HAP-1 (cell line): ENCODE measurements at regions not wholly inside any gene's neighbourhood (a gene's known extent, or its start where the extent isn't known, plus 50 kb on each side); places are given as distances from the start of the nearest gene placed in this dataset.
"Not testable (repeated sequence)": the region's sequence is repeated elsewhere in the genome, so short reads cannot be mapped to it uniquely, and the experiment has no call there.

Source experiments
- DNase-seq, 2 experiments: peaks; one replicate each; pipeline ENCODE4 v3.0.0-alpha.2; 2016 to 2020; ENCODE audit warnings: low spot score in 2 of 2
- H3K27me3 ChIP-seq: fragments of 250-450 bp; sonication (Bioruptor Pico); 2 replicates; pipeline ENCODE4 v1.5.1; 2020; ENCODE audit warnings: low read depth, mild to moderate bottlenecking, moderate library complexity
- H3K36me3 ChIP-seq: fragments of 250-450 bp; sonication (Bioruptor Pico); replicated peaks from 2 replicates; pipeline ENCODE4 v1.5.1; 2020; ENCODE audit warnings: mild to moderate bottlenecking
- H3K4me1 ChIP-seq: fragments of 250-450 bp; sonication (Bioruptor Pico); 2 replicates; pipeline ENCODE4 v1.5.1; 2020; ENCODE audit warnings: mild to moderate bottlenecking
- H3K4me3 ChIP-seq: fragments of 250-450 bp; sonication (Bioruptor Pico); 2 replicates; pipeline ENCODE4 v1.5.1; 2020; ENCODE audit warnings: mild to moderate bottlenecking, moderate library complexity
- H3K9me3 ChIP-seq: fragments of 250-450 bp; sonication (Bioruptor Pico); 2 replicates; pipeline ENCODE4 v1.5.1; 2020; ENCODE audit warnings: mild to moderate bottlenecking, moderate library complexity
- in situ Hi-C: fragments of 300-500 bp; cut with MboI; formaldehyde crosslinking; loops from 3 replicates; pipeline ENCODE4 v1.14.3; 2020; ENCODE audit warnings: low sequenced_read_pairs, inconsistent platforms, mixed read lengths

- in situ Hi-C loops: loop anchor here (5.0 to 25.0 kb wide), 4 partner anchors 80 to 620 kb away; partner anchors contain the start of genes AK4, LEPR and LEPROT
- peak overlapping the region; percentile 70 for H3K4me3 ChIP-seq
- no peaks in the 10 kb centered on the region for H3K36me3 ChIP-seq
- H3K9me3 ChIP-seq: no peaks in the 10 kb centered on the region
- DNase-seq: peak; percentile 63 to 82
- peaks cover 12% of the 10 kb centered on the region for H3K4me1 ChIP-seq
- H3K27me3 ChIP-seq: no peaks in the 10 kb centered on the region
Observed at GRCh38 chr1:65066766-65067490, 81.1 kb upstream of the AK4 start.

GRCh38 chr1:65067491-65068201 lies 80.4 kb upstream of the AK4 start:
- peaks cover 12% of the 10 kb centered on the region for H3K4me1 ChIP-seq
- no peaks in the 10 kb centered on the region for H3K9me3 ChIP-seq
- no peaks in the 10 kb centered on the region for H3K36me3 ChIP-seq
- in situ Hi-C loops: loop anchor here (5.0 to 25.0 kb wide), 4 partner anchors 80 to 620 kb away; partner anchors contain the start of genes AK4, LEPR and LEPROT
- H3K27me3 ChIP-seq: no peaks in the 10 kb centered on the region
- peak overlapping the region; percentile 49 for H3K4me3 ChIP-seq
- DNase-seq: peak; percentile 78 to 79

GRCh38 chr1:65068202-65069010 lies 79.6 kb upstream of the AK4 start:
- peak overlapping the region; percentile 49 for H3K4me3 ChIP-seq
- no peaks in the 10 kb centered on the region for H3K9me3 ChIP-seq
- in situ Hi-C loops: loop anchor here (5.0 to 25.0 kb wide), 4 partner anchors 79 to 619 kb away; partner anchors contain the start of genes AK4, LEPR and LEPROT
- DNase-seq: peak in 1 of 2 experiments; percentile 13
- H3K4me1 ChIP-seq: peaks cover 12% of the 10 kb centered on the region
- no peaks in the 10 kb centered on the region for H3K36me3 ChIP-seq
- no peaks in the 10 kb centered on the region for H3K27me3 ChIP-seq

- DNase-seq: no peak
- in situ Hi-C loops: loop anchor here (5.0 to 25.0 kb wide), 4 partner anchors 78 to 618 kb away; partner anchors contain the start of genes AK4, LEPR and LEPROT
- H3K4me1 ChIP-seq: peaks cover 12% of the 10 kb centered on the region
- H3K27me3 ChIP-seq: no peaks in the 10 kb centered on the region
- H3K9me3 ChIP-seq: no peaks in the 10 kb centered on the region
- no peaks in the 10 kb centered on the region for H3K36me3 ChIP-seq
- no peak overlapping the region for H3K4me3 ChIP-seq
Observed at GRCh38 chr1:65069011-65069565, 78.9 kb upstream of the AK4 start.

- in situ Hi-C loops: loop anchor here (25.0 kb wide), 2 partner anchors 339 to 614 kb away; partner anchors contain the start of genes LEPR and LEPROT
- peaks cover 8% of the 10 kb centered on the region for H3K4me1 ChIP-seq
- no peaks in the 10 kb centered on the region for H3K36me3 ChIP-seq
- H3K4me3 ChIP-seq: no peak overlapping the region
- DNase-seq: no peak
- H3K9me3 ChIP-seq: no peaks in the 10 kb centered on the region
- H3K27me3 ChIP-seq: no peaks in the 10 kb centered on the region
Observed at GRCh38 chr1:65072845-65073244, 75.2 kb upstream of the AK4 start.

GRCh38 chr1:65075123-65075976 lies 72.7 kb upstream of the AK4 start:
- no peaks in the 10 kb centered on the region for H3K36me3 ChIP-seq
- H3K27me3 ChIP-seq: no peaks in the 10 kb centered on the region
- H3K9me3 ChIP-seq: no peaks in the 10 kb centered on the region
- no peaks in the 10 kb centered on the region for H3K4me1 ChIP-seq
- in situ Hi-C loops: no loop called here
- no peak overlapping the region for H3K4me3 ChIP-seq
- DNase-seq: peak; percentile 65 to 67

- DNase-seq: no peak
- Histone ChIP-seq H3K9me3 (no peaks in the 10 kb centered on the region), H3K4me3 (no peak overlapping the region), H3K27me3 (no peaks in the 10 kb centered on the region), H3K4me1 (no peaks in the 10 kb centered on the region), H3K36me3 (no peaks in the 10 kb centered on the region)
- in situ Hi-C loops: no loop called here
Observed at GRCh38 chr1:65077369-65077768, 70.6 kb upstream of the AK4 start.

GRCh38 chr1:65079941-65080340 lies 68.1 kb upstream of the AK4 start:
- no peaks in the 10 kb centered on the region; the same call in 1 of the 2 replicates for H3K27me3 ChIP-seq
- DNase-seq: no peak
- in situ Hi-C loops: no loop called here
- H3K36me3 ChIP-seq: no peaks in the 10 kb centered on the region
- no peaks in the 10 kb centered on the region for H3K9me3 ChIP-seq
- no peaks in the 10 kb centered on the region for H3K4me1 ChIP-seq
- no peak overlapping the region for H3K4me3 ChIP-seq

GRCh38 chr1:65082346-65083040 lies 65.5 kb upstream of the AK4 start:
- H3K4me1 ChIP-seq: no peaks in the 10 kb centered on the region
- DNase-seq: no peak
- in situ Hi-C loops: no loop called here

GRCh38 chr1:65083263-65083896 lies 64.6 kb upstream of the AK4 start:
- no peaks in the 10 kb centered on the region; the same call in 1 of the 2 replicates for H3K27me3 ChIP-seq
- in situ Hi-C loops: no loop called here
- no peaks in the 10 kb centered on the region for H3K36me3 ChIP-seq
- DNase-seq: no peak
- no peaks in the 10 kb centered on the region for H3K9me3 ChIP-seq
- H3K4me3 ChIP-seq: no peak overlapping the region
- no peaks in the 10 kb centered on the region for H3K4me1 ChIP-seq

More at GRCh38 chr1:65082346-65083040, 65.5 kb upstream of the AK4 start:
- Histone ChIP-seq H3K9me3 (no peaks in the 10 kb centered on the region), H3K36me3 (no peaks in the 10 kb centered on the region), H3K4me3 (no peak overlapping the region), H3K27me3 (no peaks in the 10 kb centered on the region; the same call in 1 of the 2 replicates)

- no peak for DNase-seq
- H3K36me3 ChIP-seq: no peaks in the 10 kb centered on the region
- H3K4me3 ChIP-seq: no peak overlapping the region
- H3K4me1 ChIP-seq: no peaks in the 10 kb centered on the region
- in situ Hi-C loops: no loop called here
- H3K9me3 ChIP-seq: no peaks in the 10 kb centered on the region
- H3K27me3 ChIP-seq: no peaks in the 10 kb centered on the region; the same call in 1 of the 2 replicates
Observed at GRCh38 chr1:65084066-65084465, 63.9 kb upstream of the AK4 start.

- H3K36me3 ChIP-seq, H3K9me3 ChIP-seq, H3K4me3 ChIP-seq, DNase-seq, H3K4me1 ChIP-seq, in situ Hi-C loops, H3K27me3 ChIP-seq: not testable (repeated sequence)
Observed at GRCh38 chr1:65087519-65087918, 60.5 kb upstream of the AK4 start.
